Uterus (tissue), 2 donors: ENCODE measurements at regions not wholly inside any gene's neighbourhood (a gene's known extent, or its start where the extent isn't known, plus 50 kb on each side); places are given as distances from the start of the nearest gene placed in this dataset.

Experiments used
- CTCF ChIP-seq, 4 experiments: fragments of 200-600 bp in 2 of 4; fragments of 450-650 bp in 2 of 4; sonication (generic) in 2 of 4; IDR thresholded peaks; one replicate each; pipeline ENCODE4 v1.5.1; 2016 to 2019; ENCODE audit warnings: antibody characterized with exemption in 4 of 4, mild to moderate bottlenecking in 2 of 4, moderate library complexity in 1 of 4
- POLR2A ChIP-seq, 2 donors: fragments of 450-650 bp; IDR thresholded peaks; one replicate each; pipeline ENCODE4 v1.6.1; 2016; ENCODE audit warnings: antibody characterized with exemption in 2 of 2, mild to moderate bottlenecking in 1 of 2, moderate library complexity in 1 of 2

- TF ChIP-seq CTCF (IDR thresholded peaks at IDR 0.05) (no peak), POLR2A (IDR thresholded peaks at IDR 0.05) (no peak)
Observed at GRCh38 chr3:26515351-26515750, 107.2 kb upstream of the LRRC3B start.
